GM18517 (cell line): ENCODE measurements at regions not wholly inside any gene's neighbourhood (a gene's known extent, or its start where the extent isn't known, plus 50 kb on each side); places are given as distances from the start of the nearest gene placed in this dataset.
A peak's percentile ranks its signal among the peaks of the same experiment; 100 is the strongest.

Experiments used
- ATAC-seq: cut with Tn5 transposase; IDR thresholded peaks from one replicate; pipeline ENCODE4 v1.9.1; 2021; ENCODE audit warnings: mild to moderate bottlenecking, moderate library complexity; ENCODE audit not compliant: unreplicated experiment

DNA sequence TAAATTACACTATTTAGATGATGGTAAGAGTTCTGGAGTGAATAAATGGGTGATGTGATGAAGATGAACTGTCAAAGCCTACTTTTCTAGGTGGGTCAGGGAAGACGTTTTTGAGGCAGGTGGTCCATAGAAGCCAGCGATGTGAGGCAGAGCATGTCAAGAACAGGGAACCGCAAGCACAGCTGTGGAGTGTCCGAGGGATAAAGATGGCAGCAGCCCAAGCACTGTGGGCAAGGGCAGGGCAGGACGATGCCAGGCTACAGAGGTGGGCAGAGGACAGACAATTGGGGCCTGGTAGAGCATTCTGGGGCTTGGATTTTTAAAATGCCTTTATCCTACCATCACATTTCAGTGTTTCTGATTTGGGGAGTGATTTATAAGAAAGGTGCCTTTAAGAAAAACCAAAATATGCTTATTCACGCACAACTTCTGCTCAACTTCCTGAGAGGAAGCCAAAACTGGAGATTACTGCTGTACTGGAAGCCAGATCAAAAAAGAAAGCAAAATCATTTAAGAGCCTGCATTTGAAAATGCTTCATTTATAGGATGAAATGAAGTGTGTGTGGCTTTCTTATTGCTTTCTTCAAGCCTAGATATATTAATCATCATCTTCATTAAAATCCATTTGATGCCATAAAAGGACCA is 119.0 kb upstream of the WDR17 start:
- no peak for ATAC-seq

DNA sequence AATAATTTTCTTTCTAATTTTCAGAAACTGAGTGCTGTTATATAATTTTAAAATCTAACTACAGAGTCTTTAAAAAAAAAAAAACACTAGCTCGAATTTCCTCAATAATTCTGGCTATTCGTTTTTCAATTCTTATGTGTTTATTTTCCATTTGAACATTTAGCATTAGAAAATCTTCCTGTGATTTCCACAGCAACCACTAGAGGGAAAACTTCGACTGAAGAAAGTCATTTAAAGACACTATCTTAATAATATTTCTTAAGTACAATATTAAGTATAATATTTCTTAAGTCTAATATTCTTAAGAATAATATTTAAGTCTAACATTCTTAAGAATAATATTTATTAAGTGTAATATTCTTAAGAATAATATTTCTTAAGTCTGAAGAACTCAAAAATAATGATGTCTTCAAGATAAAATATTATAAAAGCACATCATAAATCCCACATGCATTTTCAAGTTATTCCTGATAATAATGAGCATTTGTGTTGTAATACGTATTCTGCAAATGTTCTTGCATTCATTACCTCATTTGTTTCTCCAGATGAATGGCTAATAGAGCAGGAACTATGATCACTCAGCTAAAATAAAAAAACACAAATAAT is 118.4 kb upstream of the WDR17 start:
- no peak for ATAC-seq

- ATAC-seq: no peak
Measured at GRCh38 chr4:175951794-175952193, 113.8 kb upstream of the WDR17 start.

- no peak for ATAC-seq
Measured at GRCh38 chr4:175953116-175953515, 112.5 kb upstream of the WDR17 start.

- peak; percentile 96 for ATAC-seq
Measured at GRCh38 chr4:175953960-175954521, 111.6 kb upstream of the WDR17 start.

DNA sequence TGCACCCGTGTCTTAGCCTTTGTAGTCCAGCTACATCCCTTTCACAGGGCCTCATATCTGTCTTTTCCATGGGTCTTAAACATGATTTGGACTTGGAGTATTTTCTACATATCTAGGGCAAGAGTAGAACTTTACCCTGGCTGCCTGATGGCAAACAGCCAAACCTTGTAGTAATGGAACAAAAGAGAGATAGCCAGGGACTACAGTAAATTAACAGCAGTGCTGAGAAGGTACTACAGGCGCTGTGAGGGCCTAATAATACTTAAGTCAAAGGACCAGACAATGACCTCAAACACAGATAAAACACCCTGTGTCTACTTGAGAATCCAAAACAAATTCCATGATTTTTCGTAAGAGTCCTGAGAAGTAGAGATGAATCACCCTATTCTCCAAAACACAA is 111.0 kb upstream of the WDR17 start:
- no peak for ATAC-seq

GRCh38 chr4:175961604-175962003 is 104.0 kb upstream of the WDR17 start:
- ATAC-seq: peak; percentile 86

DNA sequence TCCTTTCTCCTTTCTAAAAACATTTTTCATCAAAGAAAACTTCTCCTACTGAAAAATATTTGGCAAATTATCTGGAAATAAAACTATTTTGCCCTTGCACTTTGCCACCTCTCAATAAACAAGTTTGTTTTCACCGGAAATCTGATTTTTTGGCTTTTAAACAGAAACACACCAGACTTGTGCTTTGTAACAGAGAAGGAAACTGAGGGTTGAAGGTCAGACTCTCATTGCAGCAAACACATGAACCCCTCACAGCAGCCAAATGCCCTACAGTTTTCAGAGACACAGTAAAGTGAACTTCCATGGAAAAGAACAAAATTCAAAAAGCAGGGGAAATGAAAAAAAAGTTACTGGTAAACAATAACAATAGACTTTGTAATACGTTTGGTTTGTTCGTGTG is 95.6 kb upstream of the WDR17 start:
- no peak for ATAC-seq

DNA sequence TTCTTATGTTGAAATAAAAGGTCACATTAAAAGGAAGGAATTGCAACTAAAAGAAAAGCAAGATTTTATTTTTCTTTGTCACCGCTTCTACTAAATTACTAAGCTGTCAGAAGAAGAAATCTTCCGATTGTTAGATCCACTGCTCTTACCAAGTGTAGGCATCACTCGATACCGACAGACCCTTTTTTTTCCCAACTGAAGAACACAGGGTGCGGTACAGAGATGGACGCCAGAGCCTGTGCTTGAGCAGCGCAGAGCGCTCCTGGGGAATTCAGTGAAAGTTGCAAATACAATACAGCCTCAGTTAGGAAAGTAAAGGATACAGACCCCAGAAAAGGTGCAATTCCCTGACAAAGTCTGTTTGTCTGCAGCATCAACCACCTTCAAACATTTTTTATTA is 94.9 kb upstream of the WDR17 start:
- no peak for ATAC-seq

GRCh38 chr4:175971388-175972179 is 94.1 kb upstream of the WDR17 start:
- no peak for ATAC-seq

DNA sequence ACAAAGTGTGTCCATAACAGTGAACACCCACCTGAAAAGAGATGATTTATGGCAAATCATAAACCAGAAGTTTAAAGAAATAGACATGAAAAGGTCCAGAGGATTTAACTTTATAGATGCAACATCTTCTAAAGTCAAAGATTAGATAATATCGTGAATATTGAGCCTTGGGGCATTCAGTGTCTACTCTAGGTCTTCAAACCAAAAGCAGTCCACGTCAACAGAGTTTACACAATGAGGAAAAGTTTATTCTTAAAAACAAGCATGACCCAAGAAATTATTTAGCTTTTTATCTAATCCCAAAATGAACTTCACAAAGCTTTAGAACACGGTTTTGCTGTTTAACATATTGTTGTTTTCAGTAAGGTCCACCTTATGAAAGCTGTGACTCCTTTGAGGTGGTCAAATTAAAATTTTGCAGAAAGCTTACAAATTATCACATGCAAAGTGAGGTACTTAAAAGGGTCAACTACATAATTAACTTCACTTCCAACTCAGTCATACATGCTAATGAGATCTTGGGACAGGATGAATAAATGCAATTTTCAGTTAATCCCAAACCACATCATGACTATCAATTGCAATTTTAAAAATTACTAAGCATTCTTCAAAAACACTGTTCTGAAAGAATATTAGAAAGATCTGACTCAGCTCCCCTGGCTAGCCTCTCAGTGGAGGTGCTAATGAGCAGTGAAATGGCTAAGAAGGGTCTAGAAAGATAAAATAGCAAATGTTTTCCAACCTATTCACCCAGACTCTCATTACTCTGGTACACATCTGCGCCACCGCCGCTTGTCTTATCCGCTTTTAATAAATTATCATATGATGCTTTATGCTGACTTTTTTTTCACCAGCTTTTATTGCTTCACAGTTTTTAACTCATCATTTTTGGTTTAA is 92.4 kb upstream of the WDR17 start:
- no peak for ATAC-seq

- ATAC-seq: no peak
Measured at GRCh38 chr4:175983636-175984035, 82.0 kb upstream of the WDR17 start.

DNA sequence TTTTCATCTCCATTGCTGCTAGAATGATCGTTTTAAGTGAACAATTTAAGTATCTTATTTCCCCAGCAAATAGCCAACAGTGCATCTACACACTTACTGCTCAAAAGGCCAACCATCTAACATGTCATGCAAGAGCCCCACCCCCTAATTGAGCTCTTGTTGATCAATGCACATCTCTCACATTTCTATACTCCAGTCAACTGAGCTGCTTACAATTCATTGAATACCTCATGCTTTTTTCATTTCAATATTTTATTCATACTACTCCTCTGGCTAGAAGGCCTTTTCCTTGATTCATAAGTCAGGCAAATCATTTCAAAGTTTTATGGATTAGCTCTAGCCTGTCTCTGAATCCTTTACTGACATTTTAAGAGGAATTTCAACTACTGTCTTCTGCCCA is 79.0 kb upstream of the WDR17 start:
- no peak for ATAC-seq

DNA sequence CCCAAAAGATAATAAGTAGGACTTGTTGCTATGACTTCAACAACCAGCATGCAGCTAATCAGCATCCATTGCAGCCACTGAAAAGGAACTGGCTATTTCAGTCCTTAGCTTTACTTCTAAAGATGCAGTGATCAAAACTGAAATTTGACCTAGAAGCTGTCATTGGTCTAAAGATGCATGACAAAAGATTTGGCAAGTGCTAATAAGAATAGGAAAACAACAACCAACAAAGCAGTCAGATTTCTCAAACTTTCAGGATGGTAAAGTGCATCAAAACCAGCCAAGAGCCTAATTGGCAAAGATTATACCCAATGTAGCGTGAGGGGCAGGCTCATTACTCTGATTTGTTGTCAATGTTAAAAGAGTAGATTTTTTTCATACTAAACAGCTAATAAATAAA is 77.1 kb upstream of the WDR17 start:
- ATAC-seq: no peak

- ATAC-seq: no peak
Measured at GRCh38 chr4:175996206-175996605, 69.4 kb upstream of the WDR17 start.

DNA sequence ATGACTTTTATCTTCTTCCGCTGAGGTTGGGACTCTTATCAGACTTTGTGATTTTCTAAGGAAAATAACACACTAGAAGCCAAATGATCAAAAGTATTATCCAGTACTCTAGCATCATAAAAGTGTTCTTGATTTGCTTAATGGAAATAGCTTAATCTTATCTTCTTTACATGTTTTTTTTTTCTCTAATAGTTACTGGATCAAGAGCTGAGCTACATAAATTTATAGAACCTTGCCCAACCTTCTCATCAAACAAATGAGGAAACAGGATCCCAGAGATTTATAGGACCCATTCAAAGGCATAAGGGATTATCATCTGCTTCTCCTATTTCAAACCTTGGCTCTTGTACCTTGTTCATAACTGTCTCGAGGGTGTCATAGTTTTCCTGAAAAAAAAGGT is 68.3 kb upstream of the WDR17 start:
- no peak for ATAC-seq

GRCh38 chr4:175998782-175999181 is 66.9 kb upstream of the WDR17 start:
- ATAC-seq: no peak

GRCh38 chr4:175999944-176000343 is 65.7 kb upstream of the WDR17 start:
- ATAC-seq: no peak

GRCh38 chr4:176001151-176002006 is 64.3 kb upstream of the WDR17 start:
- ATAC-seq: no peak

GRCh38 chr4:176002007-176002613 is 63.5 kb upstream of the WDR17 start:
- no peak for ATAC-seq
